H54 (cell line): ENCODE measurements at regions not wholly inside any gene's neighbourhood (a gene's known extent, or its start where the extent isn't known, plus 50 kb on each side); places are given as distances from the start of the nearest gene placed in this dataset.

Experiments used
- DNase-seq: peaks from one replicate; pipeline ENCODE4 v3.0.0; 2011; ENCODE audit warnings: low spot score, mixed read lengths; ENCODE audit not compliant: insufficient read length
- FAIRE-seq: peaks from 3 replicates; lab custom pipeline; 2011; peaks lifted over from hg19 to GRCh38; lab: Jason Lieb, UNC
- POLR2A ChIP-seq: IDR thresholded peaks from 2 replicates; pipeline ENCODE4 v1.6.1; 2011; ENCODE audit warnings: low read depth, mild to moderate bottlenecking, low read length

DNA sequence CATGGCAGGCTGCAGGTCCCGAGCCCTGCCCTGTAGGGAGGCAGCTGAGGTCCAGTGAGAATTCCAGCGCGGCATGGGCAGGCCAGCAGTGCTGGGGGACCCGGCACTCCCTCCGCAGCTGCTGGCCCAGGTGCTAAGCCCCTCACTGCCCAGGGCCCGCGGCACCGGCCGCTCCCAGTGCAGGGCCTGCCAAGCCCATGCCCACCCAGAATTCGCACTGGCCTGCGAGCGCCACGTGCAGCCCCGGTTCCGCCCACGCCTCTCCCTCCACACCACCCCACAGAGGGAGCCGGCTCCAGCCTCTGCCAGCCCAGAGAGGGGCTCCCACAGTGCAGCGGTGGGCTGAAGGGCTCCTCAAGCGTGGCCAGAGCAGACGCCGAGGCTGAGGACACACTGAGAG, 158.5 kb upstream of the ACVR2A start:
- FAIRE-seq (no peak), DNase-seq (no peak)
- no peak for TF ChIP-seq POLR2A

DNA sequence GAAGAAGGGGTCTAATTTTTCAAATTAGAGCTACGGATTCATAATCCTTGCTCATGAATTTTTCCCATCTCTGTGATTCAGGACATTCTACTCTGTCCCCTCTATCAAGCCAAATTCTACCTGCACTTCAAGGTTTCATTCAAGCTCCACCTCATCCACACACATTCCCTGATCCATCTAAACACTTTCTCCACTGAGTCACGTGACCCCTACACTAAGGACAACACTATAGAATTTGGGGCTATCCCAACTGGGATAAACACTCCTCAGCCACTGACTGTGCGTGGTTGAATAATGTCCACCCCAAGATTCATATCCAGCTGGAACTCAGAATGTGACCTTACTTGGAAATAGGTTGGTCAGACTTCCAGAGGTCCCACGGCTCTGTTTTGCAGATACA, 159.9 kb upstream of the ACVR2A start:
- FAIRE-seq (no peak), DNase-seq (no peak)
- TF ChIP-seq POLR2A: no peak

DNA sequence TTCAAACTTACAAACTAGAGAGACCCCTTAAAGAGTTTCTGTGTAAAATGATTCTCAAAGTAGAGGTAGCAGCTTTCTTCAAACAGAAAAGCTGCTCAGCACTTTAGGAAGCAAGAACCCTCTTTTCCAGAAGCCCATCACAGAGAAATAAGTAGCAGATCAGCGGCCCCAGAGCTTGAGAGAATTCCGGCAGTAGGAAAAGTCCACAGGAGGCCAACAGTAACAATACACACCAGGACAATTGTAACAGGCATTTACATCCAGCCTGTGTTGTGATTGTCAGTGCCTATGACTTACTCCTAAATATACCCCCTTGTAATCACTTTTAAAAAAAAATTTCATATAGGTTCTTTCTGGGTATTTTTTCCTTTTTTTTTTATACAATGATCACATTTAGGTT, 161.4 kb upstream of the ACVR2A start:
- no peak for FAIRE-seq
- no peak for DNase-seq
- TF ChIP-seq POLR2A: no peak

DNA sequence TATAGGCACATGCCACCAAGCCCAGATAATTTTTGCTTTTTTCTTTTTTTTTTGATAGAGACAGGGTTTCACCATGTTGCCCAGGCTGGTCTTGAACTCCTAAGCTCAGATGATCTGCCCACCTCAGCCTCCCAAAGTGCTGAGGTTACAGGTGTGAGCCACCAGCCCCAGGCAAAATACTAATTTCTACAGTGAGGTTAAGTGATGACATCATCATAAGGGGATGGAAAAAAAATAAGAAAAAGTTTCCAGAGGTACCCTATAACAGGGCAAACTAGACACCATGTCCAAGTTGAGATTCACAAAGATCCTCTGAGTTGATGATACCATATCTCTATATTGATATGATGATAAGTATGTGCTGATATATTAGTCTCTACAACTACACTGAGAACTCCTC, 163.7 kb upstream of the ACVR2A start:
- FAIRE-seq (no peak), DNase-seq (no peak)
- TF ChIP-seq POLR2A: no peak

DNA sequence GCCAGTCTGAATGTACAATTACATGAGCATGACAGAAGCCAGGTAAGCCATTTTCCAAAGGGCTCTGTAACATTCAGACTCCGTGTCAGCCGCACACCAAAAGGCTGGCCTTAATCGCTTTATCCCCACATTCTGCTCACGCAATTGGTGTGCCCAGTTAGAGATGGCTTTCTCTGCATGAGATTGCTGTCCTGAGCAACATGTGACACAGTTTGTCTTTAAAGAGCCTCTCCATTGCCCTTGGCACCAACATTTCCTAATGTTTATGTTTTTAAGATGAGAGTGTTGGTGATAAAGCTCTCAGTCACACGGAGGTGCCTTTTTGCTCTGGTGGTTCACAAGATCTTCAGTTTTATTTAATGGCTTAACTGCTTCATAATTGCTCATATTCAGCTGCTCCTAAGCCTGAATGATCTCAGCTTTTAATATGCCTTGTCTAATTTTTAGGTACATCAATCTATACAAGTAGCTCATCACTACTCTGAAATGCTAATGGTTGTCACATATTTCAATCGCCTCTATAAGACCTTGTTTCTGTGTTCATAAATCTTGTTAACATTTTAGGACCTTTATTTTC, 164.8 kb upstream of the ACVR2A start:
- no peak for DNase-seq
- no peak for FAIRE-seq
- no peak for TF ChIP-seq POLR2A

DNA sequence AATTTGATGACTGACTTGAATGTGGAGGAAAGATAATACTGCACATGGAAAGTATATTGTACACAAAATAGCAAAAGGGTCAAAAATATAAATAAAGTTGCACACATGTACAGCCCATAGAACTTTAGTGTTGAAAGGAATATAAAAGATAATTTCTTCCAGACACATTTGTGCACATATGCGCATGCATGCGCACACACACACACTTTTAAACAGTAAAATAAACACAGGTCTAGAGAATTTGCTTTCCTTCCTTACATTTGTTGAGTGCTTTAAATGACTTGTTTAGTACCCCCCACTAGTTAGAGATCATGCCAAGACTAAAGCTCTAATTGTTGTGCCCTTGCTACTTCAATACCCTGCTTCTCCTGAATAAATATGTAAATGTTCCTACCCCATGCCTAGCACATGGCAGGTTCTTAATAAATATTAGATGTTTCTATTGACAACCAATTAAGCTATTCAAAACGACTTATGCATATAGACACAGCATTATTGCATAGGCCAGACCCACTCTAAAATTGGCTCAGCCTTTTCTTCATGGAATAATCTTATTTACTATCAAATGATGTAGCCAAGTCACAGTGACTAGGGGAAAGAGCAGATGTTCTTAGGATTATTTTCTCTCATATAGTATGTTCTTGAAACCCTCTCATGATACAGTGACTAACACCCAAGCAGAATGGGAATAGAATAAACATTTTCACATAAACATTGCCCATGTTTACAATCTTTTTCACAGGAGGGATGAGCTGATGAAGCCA, 165.5 kb upstream of the ACVR2A start:
- no peak for TF ChIP-seq POLR2A
- FAIRE-seq (no peak), DNase-seq (no peak)

DNA sequence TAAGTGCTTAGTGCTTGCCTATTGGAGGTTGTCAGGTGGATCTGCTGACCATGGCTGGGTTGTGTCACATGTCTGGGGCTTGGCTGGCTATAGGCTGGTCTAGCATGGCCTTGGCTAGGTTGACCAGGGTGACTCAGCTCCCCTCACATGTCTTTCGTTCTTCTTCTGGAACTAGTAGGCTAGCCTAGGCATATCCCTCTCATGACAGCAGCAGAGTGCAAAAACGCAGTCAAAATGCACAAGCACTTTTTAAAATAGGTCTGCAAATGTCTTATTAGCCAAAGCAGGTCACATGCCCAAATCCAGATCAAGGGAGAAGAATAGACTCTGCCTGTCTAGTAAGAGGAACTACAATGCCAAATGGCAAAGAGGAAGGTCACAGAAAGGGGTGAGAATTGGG, 179.7 kb upstream of the ACVR2A start:
- FAIRE-seq (no peak), DNase-seq (no peak)
- no peak for TF ChIP-seq POLR2A

DNA sequence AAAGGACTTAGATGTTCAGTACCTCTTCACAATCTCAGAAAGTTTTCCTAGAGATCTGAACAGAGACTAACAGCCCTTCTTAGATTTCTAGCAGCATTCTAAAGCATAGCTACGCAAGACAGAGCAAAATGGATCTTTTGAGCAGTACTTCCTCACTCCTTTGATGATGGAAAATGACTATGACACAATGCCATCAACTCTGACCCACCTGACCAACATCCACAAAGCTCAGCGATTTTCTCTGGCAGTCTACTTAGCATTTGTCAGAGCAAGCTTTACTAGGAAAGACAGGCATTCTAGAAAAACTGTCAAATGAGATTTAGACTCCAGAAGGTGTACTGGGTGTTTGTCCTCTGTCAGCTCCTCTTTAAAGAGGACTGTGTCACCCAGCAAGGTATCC, 180.9 kb upstream of the ACVR2A start:
- FAIRE-seq (no peak), DNase-seq (no peak)
- no peak for TF ChIP-seq POLR2A

DNA sequence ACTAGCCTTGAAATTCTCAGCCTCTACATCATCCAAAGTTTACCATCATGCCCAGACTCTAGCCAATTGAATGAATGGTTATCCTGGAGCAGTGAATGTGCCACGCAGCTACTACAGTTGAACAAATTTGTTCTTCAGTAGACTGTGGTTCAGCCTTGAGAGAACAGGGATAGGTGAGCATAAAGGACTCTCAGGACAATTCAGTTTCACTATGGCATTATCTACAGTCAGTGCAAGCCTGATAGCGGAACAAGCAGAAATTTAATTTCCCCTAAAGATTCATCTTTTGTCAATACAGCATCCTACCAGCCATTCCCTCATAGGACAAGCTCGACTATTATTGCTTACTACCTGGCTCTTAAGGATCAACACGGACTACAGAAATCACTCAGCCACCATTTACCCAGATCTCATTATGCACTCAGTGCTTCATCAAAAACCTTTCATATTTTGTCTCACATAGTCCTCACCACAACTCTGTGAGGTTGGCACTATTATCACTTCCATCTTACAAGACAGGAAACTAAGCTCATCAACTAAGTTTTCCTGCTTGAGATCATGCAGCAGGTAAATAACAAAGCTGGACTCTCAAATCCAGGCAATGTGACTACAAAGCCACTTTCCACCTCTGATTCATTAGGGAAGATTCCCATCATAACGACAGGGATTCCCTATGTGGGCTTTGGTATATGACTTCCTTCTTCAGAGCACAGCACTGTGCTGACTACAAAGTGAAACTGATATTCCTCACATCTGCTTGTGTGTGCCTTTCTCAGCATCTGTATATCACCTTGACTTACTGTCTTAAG, 181.5 kb upstream of the ACVR2A start:
- FAIRE-seq: no peak
- no peak for TF ChIP-seq POLR2A
- DNase-seq: no peak

DNA sequence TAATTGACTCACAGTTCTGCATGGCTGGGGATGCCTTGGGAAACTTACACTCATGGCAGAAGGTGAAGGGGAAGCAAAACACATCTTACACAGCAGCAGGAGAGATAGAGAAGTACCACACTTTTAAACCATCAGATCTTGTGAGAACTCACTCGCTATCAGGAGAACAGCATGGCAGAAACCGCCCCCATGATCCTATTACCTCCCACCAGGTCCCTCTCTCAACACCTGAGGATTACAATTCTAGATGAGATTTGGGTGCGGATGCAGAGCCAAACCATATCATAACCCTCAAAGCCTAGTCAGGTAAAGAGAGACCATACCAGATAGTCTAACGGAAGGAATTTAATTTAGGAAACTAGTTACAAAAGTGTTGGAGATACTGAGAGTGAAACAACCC, 182.6 kb upstream of the ACVR2A start:
- FAIRE-seq: no peak
- DNase-seq: no peak
- no peak for TF ChIP-seq POLR2A

DNA sequence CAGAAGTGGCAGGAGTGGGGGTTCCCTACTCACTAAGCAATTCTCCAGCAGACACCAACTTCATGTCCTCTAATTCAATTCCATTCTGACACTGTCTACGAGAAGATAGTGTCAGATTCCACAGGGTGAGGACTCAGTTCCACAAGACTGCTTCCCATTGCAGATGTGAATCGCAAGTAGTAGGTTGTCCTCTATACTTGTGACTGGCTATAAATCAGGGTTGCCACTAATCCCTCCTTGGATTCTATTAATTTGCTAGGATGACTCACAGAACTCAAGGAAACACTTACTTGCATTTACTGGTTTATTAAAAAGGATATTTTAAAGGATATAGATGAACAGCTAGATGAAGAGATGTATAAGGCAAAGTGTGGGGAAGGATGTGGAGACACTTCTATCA, 184.1 kb upstream of the ACVR2A start:
- DNase-seq: no peak
- no peak for TF ChIP-seq POLR2A
- FAIRE-seq: no peak

DNA sequence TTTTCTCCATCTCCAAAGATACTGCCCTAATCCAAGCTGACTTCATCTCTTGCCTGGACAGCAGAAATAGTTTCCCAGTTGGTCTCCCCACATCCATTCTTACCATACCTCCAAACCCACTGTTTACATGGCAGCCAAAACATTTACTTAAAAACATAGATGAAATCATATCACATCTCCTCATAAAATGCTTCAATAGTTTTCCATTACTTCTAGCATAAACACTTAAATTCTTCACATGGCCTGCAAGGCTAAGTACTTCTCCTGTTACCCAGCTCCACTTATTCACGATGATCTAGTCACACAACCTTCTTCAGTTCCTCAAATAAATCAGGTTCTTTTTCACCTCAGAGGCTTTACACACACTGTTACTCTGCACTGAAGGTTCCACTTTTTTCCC, 185.8 kb upstream of the ACVR2A start:
- DNase-seq: no peak
- FAIRE-seq: no peak
- TF ChIP-seq POLR2A: no peak

DNA sequence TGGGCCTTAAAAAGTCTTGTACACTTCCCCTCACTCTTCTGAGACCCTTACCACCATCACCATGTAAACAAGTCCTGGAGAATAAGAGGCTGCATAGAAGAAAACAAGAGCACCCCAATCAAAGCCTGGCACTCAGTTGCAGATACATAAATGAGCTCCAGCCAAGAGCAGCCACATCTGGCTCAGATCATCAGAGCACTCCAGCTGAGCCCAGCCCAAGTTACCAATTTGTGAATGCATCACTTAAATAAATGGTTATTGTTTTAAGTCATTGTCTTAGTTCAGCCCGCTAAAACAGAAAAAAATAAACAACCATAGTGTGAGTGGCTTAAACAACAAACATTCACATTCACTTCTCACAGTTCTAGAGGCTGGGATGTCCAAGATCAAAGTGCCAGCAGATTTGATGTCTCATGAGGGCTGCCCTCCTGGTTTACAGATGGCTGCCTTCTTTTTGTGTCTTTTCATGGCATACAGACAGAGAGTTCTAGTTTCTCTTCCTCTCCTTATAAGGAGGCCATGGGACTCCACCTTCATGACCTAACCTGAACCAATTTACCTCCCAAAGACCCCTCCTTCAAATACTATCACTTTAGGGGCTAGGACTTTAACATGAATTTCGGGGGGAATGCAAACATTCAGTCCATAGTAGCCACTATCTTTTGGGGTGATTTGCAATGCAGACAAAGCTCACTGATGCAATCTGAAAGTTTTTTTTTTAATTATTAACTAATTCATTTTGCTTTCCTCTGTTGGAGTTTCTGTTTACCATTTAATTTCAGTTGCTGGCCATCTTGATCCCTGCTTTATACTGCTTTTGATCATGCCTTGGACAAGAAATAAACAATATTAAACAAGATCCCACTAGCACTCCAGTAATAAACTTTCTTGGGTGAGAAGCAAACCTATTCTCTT, 187.5 kb upstream of the ACVR2A start:
- TF ChIP-seq POLR2A: no peak
- FAIRE-seq (no peak), DNase-seq (no peak)
